Fibroblast of upper back skin (primary cell): ENCODE measurements at regions not wholly inside any gene's neighbourhood (a gene's known extent, or its start where the extent isn't known, plus 50 kb on each side); places are given as distances from the start of the nearest gene placed in this dataset.
"Not testable (repeated sequence)": the region's sequence is repeated elsewhere in the genome, so short reads cannot be mapped to it uniquely, and the experiment has no call there.

Experiments used
- DNase-seq: peaks from one replicate; pipeline ENCODE4 v3.0.0-alpha.2; 2013

DNA sequence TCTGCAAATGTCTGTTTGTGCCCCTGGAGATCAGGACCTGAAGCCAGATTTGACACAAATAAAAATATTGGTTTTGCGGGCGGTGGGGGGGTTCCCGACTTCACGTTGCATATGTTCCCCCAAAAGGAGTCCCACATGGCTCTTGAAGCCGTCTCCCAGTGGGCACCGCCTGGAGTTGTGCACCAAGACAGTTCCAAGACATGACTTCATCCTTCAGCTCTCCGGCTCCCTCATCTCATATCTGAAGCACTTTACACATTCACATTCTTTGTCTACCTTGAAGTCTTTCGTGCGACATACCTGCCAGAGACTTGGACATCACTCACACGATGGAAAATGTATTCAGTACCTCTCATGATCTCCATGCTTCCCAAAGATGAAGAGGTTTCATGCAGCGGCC is 362.8 kb upstream of the FOXK1 start:
- DNase-seq: no peak

DNA sequence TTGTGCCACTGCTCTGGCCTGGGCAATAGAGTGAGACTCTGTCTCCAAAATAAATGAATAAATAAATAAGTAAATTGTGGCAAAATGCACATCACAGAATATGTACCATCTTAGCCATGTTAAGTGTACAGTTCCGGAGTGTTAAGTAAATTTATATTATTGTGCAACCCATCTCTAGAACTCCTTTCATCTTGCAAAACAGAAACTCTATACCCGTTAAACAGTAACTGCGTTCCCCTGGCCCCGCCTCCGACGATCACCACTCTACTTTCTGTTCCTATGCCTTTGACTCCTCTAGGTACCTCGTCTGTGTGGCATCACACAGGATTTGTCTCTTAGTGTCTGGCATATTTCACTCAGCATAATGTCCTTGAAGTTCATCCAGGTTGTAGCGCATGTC is 356.4 kb upstream of the FOXK1 start:
- DNase-seq: no peak

DNA sequence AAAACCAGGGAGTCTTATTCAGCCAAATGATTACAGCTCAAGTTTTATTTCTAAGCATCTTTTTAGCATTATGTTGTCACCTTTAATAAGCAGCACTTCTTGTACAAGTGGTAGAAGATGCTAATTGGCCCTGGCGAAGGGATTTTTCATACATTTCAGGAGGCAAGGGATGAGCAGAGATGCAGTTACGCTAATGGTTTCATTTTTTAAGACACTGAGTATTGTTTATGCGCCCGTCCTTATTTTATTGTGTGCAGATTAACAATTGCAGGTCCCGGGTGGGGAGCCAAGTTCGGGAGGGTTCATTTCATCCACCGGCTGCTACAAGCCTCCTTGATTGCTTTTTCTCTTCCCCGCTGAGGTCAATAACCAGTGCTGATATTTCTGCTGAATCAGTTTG is 350.4 kb upstream of the FOXK1 start:
- no peak for DNase-seq

DNA sequence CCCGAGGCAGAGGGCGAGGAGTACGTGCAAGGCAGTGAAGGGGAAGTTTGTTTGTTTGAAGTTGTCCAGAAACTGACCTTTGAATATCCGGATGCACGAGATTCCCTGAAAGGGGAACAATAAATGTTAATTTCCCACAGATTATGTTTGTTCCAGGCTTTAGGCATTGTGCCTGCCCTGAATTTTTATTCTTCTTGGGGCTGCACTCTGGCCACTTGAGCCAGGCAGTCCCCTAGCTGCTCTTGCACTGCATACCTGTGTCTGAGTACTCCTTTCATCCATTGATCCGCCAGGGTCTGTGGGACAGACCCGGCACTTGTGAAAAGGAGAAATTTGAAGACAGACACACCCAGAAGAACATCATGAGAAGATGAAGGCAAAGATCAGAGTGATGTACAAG is 343.5 kb upstream of the FOXK1 start:
- DNase-seq: no peak

DNA sequence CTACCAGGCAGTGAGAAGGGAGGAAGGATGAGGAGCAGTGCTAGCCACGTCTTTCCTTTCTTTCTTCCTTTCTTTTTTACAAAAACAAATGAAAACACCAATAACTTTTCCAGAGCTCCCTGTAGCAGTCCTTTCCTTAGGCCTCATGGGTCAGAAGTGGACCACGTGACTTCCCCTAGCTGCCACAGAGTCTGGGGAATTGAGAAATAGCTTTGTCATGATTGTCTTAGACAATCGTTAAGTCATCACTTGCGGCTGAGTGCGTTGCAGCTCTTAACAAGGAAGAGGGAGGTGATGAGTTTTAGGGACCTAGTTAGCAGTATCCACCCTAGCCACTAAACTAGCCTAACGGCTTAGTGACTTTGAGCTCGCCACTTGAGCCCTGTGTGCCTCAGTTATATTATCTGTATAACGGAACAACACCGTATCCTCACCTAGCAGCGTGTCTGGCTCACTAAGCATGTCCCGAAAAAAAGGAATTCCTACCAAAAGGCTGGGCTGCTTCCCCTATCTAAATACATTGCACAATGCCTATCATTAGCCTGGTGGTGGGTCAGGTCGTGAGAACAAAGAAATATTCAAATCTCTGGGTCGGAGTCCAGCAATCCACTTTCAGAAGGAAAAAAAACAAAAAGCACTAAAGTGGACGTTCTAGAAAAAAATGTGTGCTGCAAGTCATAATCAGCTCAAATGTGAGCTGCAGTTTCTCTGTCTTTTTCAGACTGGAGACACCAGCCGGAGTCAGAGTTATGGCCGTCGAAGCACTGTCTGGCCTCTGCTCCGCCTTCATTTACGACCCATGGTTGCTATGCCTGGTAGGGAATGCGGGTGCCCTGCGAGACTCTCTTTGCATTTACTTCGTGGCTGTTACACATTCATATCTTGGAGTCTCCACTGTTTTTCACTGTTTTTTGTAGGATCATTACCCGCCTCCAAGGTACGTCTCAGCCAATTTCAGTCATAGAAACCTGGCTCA is 338.5 kb upstream of the FOXK1 start:
- no peak for DNase-seq

DNA sequence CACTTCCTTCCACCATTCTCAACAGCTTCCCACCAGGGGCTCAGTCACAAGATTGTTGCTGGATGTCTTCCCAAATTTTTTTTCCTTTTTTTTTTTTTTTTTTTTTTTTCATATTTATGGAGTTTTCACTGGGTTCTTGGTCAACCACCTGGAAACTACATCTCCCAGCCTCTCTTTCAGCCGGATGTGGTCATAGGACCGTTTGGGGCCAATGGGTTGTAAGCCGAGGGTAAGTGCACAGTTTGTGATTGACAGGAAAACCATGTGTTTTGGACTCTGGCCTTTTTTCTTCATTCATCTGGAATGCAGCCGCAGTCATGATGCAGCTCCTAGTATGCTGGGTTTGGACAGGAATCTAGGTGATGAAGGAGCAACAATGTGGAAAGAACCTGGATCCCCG is 337.1 kb upstream of the FOXK1 start:
- no peak for DNase-seq

DNA sequence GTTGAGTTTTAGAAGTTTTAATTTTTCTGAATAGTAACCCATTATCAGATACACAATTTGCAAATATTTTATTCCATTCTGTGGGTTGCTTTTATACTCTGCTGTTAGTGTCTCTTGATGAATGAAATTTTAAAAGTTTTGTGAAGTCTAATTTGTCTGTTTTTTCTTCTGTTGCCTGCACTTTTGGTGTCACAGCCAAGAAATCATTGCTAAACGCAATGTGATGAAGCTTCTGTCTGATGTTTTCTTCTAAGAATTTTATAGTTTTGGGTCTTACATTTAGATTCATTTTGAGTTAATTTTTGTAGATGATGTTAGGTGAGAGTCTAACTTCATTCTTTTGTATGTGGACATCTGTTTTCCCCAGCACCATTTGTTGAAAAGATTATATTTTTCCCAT is 330.0 kb upstream of the FOXK1 start:
- no peak for DNase-seq

DNA sequence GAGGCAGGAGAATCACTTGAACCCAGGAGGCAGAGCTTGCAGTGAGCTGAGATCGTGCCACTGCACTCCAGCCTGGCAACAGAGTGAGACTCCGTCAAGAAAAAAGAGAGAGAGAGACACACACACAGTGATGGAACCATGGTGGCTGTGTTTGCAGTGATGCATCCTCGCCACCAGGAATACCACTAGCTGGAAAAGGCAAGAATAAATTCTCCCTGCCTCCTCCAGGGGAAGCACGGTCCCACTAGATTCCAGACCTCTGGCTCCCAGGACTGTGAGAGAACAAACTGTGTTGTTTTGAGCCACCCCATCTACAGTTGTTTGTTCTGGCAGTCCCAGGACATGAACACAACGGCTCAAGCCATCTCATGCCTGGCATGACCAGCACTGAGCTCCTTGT is 320.3 kb upstream of the FOXK1 start:
- no peak for DNase-seq

DNA sequence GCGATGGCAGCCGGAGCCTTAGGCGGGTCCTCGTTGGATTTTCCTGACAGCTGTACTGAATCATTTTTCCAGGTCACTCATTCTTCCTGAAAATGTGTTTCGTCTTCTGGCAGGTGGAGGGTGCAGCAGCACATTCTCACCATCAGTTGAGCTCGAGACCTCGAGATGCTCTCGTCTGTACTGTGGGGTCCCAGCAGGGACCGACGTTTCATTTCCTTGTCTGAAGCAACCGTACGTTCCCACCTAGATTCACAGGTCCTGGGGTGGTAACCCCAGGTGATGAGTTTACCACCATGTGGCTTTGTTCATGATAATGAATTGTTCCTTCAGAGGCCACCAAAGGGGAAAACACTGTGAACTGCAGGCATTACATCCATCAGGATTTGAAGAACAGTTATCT is 298.5 kb upstream of the FOXK1 start:
- DNase-seq: no peak

DNA sequence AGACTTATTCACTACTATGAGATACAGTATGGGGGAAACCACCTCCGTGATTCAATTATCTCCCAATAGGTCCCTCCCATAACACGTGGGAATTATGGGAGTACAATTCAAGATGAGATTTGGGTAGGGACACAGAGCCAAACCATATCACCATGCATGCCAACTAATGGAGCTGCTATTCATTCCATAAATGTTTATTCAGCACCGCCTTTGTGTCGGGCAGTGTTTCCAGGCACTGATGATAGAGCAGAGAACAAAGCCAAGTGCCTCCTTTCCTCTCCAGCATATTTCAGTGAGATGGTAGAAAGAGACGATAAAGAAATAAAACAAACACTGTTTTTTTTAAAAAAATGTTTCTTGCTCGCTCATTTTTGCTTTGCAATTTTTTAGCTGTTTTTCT is 295.9 kb upstream of the FOXK1 start:
- DNase-seq: no peak

DNA sequence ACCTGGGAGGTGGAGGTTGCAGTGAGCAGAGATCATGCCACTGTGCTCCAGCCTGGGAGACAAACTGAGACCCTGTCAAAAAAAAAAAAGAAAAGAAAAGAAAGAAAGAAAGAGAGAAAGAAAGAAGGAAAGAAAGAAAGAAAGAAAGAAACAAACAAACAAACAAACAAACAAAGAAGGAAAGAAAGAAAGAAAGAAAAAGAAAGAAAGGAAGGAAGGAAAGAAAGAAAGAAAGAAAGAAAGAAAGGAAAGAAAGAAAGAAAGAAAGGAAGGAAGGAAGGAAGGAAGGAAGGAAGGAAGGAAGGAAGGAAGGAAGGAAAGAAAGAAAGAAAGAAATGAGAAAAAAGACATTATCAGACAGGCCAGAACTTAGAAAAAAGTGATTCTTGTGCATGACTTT is 291.0 kb upstream of the FOXK1 start:
- not testable (repeated sequence) for DNase-seq

DNA sequence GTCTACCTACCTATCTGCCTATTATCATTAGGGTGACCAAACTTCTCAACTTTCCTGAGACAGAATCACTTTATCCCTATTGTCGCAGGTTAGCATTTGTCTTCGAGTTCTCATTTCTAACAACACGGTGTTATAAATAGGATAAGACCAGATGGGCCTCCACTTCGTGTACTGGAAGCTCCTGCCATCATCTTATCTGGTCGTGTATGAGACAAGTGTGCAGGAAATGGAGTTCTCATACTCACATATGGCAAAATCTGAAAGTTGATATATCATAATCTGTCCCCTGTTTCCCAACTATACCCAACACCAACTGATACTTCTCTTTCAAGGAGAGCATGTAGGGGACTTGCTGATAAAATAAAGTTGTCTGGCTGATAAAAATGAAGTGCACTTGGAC is 287.4 kb upstream of the FOXK1 start:
- no peak for DNase-seq

DNA sequence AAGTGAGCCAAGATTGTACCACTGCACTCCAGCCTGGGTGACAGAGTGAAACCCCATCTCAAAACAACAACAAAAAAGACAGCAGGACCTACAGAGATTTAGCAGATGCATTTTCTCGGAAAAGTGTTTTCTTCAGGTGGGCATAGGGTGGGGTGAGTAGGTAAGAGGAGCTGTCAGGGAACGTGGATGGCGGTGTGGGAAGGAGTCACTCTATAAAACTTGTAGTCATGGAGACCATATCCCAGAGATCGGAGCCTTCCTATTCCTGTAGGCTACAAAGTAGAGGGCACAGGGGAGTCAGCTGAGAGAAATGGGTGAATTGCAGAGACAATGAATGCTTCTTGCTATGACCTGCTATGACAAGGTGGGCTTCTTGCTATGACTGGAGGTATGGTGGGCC is 283.0 kb upstream of the FOXK1 start:
- DNase-seq: no peak

DNA sequence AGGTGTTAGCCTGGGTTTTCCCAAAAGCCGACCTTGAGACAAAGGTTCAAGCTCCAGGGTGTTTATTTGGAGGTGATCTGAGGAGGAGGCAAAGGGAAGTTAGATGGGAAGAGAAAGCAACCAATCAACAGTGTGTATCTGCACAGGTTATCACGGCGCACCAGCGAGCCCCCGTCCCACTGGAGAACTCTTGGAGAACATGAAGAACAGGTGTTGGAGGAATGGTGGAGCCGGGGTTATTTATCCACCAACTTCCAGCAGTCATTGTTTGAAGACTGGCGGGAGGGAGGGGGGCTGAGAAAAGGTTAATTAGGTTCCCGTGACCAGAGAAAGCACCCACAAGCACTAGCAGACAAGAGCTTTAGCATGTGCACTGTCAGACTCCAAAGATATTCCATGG is 282.5 kb upstream of the FOXK1 start:
- no peak for DNase-seq

DNA sequence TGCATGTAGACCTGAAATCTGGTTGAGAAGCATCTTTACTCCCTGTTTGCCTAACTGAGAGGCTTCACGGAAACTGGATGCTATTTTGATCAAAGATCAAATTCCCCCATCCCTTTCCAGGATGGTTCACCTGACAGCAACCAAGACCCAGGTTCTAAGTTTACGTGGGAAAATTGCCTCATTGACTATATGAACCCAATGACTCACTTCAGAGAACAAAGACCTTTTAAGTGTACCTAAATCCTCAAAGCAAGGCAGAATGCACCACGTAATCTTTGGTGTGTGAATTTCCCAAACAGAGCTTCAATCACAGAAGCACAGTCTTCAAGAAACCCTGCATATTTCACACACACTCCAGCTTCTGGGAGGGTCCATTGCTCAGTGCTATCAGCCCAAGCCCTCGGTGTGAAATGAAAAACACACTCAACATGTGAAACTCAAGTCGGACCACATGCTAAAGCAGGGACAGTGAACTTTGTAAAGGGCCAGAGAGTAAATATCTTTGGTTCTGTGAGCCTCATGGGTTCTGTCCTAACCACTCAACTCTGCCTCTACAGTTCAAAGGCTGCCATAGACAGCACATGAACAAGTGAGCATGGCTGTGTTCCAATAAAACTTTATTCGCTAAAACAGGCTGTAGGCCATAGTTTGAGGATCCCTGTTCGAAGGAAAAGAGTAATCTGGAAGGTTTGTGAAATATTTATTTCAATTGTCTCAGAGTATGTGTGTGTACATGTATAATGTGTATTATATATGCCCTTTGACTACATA is 275.6 kb upstream of the FOXK1 start:
- DNase-seq: no peak

DNA sequence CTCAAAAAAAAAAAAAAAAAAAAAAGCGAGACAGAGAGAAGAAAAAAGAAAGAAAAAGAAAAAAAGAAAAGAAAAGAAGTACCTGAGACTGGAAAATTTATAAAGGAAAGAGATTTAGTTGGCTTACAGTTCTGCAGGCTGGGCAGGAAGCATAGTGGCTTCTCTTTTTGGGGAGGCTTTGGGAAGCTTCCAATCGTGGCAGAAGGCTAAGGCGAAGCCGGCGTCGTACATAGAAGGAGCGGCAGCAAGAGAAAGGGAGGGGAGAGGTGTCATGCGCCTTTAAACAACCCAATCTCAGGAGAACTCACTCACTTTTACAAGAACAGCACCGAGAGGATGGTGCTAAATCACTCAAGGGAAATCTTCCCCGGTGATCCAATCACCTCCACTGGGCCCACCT is 272.1 kb upstream of the FOXK1 start:
- DNase-seq: no peak

DNA sequence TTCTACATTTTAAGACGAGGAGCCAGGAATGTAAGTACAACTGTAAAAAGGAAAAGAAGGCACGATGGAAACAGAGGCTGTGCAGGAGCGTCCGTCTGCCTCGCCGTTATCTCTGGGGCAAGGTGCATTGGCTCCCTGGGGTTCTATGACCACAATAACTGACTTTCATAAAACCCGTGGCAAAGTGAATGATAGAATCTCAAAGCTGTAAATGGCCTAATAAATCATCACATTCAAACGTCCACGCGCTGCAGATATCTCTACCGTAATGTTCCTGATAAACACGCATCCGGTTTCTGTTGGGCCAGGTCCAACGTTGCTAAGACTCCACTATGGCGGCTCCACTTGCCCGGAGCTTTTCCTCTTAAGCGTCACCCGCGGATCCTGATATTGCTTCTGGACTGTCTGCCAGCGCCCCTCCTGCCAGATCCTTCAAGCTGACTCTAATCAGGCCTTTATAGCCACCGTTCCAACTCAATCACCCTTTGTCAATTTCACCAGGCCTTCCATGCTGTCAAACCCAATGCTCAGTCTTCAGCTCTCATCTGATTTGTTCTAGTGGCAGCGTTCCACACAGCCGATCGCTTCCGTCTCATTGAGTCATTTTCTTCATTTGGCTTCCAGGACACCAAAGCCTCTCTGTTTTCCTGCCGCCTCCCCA is 265.6 kb upstream of the FOXK1 start:
- no peak for DNase-seq

DNA sequence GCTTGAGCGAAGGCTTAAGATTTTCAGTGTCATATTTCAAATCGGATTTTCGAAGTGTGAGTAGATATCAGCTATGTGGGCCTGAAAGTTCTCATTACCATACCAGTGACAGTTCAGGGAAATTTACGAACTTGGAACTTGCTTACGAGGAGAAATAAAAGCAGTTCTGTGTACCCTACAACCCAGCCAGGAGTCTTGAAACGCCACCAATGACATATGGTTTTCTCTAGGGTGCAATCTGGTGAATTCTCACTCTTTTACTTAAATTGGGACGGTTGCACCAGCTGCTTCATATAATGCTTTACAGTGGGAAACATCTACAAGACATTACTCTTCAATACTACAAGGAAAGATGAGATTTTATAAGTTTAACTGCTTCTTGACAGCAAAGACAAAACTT is 253.6 kb upstream of the FOXK1 start:
- no peak for DNase-seq

DNA sequence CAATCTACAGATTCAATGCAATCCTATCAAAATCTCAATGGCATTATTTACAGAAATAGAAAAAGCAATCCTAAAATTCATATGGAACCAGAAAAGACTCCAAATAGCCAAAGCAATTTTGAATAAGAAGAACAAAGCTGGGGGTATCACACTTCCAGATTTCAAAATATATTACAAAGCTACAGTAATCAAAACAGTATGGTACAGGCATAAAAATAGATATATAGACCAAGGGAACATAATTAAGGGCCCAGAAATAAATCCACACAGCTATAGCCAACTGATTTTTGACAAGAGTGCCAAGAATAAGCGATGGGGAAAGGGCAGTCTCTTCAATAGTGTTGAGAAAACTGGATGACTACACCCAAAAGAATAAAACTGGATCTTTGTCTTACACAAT is 251.9 kb upstream of the FOXK1 start:
- no peak for DNase-seq

DNA sequence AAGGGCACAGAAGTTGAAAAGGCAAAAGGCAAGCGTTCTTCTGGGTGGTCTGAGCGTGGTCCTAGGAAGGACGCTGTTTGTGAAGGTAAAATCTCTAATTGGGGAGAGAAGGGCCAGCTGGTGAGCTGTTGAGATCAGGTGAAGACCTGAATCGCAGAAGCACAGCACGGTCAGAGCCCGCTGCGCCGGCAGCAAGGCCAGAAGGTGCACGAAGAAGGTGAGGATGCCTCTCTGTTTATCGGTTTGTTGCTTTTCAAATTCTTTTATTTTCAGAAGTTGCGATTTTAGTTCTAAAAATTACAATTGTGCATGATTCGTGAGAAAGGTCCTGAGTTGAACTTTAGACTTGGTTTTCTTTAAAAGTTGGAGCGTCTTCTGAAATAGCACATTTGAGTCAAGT is 247.8 kb upstream of the FOXK1 start:
- no peak for DNase-seq

DNA sequence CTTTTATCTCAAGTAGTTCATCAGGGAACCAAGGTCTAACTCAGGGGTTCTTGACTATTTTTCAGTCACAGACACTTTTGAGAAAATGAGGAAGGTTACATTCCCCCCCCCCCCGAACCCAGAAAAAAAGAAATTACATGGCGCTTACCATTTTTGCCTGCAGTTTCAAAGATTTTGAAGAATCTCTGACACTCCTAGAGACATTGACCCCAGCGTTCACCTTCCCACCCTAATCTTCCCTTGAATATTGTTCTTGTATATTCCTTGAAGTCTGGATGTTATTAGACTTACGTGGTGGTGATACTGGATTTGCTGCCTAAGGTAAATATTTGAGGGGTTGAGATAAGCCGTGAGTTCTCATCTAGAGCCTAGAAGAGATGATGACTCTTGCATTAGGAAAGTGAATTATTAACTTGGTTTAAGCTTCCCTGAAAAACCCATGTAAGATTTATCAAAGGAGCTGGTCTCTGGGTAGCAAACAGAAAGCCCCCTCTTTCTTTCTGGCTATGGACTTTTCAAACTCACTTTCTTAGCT is 245.7 kb upstream of the FOXK1 start:
- DNase-seq: no peak

DNA sequence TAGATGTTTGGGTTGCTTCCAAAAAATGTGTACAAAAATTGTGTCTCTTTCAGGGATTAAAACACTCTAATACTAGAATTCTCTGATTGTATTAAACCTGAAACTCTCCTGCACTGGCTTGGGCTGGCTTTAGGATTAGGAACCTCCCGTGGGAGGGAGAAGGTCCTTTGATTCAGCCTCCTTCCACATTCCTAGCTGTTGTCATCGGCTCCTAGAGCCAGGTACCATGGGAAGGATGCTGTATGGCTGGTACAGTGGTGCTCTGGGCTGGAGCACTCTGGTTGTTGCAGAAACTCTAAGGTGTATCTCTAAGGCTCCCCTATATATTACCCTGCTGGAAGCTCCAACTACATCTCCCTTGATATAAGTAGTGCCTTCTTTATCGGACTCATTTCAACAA is 245.2 kb upstream of the FOXK1 start:
- no peak for DNase-seq

DNA sequence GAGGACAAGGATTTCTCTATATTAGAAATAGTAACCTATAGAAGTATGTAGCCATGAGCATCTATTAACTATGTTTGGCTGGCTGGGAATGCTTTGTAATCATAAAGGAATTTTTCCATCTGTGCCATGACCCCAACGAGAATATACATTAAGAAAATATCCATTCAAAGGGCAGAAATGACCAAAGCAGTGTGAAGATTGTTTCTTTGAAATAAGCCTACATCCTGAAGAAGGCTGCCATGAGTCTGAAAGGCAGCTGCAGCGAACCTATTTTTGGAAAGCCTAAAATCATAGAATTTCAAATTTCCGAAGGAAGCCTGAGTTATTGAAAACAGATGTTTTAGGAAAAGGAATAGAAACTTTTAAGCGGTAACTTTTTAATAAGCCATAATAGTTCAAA is 244.2 kb upstream of the FOXK1 start:
- DNase-seq: no peak
